HUES48 (cell line): ENCODE measurements at regions not wholly inside any gene's neighbourhood (a gene's known extent, or its start where the extent isn't known, plus 50 kb on each side); places are given as distances from the start of the nearest gene placed in this dataset.
"Not testable (repeated sequence)": the region's sequence is repeated elsewhere in the genome, so short reads cannot be mapped to it uniquely, and the experiment has no call there.

Source experiments
- H3K27ac ChIP-seq: one replicate; pipeline ENCODE4 v1.7.0; 2013; ENCODE audit warnings: low read depth, low read length, inconsistent platforms
- H3K27me3 ChIP-seq: 2 replicates; pipeline ENCODE4 v1.6.1; 2013; ENCODE audit warnings: mild to moderate bottlenecking, low read length; ENCODE audit not compliant: control insufficient read depth, insufficient read depth
- H3K36me3 ChIP-seq: 2 replicates; pipeline ENCODE4 v1.6.1; 2013; ENCODE audit warnings: low read length; ENCODE audit not compliant: control insufficient read depth, insufficient read depth
- H3K4me1 ChIP-seq: 2 replicates; pipeline ENCODE4 v1.6.1; 2013; ENCODE audit warnings: mild to moderate bottlenecking, low read length; ENCODE audit not compliant: control insufficient read depth, insufficient read depth
- H3K4me3 ChIP-seq: 2 replicates; pipeline ENCODE4 v1.5.1; 2013; ENCODE audit warnings: mild to moderate bottlenecking, low read depth, low read length
- H3K9ac ChIP-seq: 2 replicates; pipeline ENCODE4 v1.6.1; 2013; ENCODE audit warnings: mild to moderate bottlenecking, low read depth, low read length, moderate library complexity
- H3K9me3 ChIP-seq: 2 replicates; pipeline ENCODE4 v1.6.1; 2013; ENCODE audit warnings: low read length; ENCODE audit not compliant: control insufficient read depth, insufficient read depth

DNA sequence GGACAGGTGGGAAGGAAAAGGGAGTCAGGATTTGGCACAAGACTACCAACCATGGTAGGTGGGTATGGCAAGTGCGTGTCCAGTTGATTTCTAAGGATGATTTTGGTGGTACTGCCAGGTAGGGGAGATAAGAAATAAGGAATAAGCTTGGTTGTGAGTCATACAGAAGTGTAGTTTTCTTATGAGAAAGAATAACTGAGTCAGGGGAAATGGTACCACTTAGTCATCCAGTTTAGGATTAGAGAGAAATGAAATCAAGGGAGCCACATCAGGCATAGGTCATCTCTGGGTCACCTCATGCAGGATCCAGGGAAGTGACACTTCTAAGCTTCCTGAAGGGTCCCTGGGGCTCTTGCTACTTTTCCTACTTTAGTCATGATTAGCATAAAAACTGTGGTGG lies 107.1 kb upstream of the C1GALT1C1 start:
- Histone ChIP-seq H3K27ac (no peak overlapping the region), H3K9ac (no peak overlapping the region), H3K9me3 (no peaks in the 10 kb centered on the region), H3K4me3 (no peak overlapping the region), H3K36me3 (no peaks in the 10 kb centered on the region), H3K4me1 (peaks cover 17% of the 10 kb centered on the region), H3K27me3 (no peaks in the 10 kb centered on the region; the same call in none of the 2 replicates)

DNA sequence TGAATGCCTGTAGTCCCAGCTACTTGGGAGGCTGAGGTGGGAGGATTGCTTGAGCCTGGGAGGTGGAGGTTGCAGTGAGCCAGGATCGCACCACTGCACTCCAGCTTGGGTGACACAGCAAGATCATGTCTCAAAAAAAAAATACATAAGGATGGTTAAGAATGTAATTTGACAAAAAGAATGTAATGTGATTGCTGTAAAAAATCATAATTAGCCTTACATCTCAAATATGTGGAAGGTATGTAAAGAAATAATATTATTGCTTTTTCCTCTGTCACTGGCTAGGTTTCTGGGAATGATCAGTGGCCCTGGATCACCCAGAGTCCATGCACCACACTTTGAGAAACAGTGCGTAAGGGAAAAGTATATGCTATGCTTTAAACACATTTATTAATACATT lies 106.1 kb upstream of the C1GALT1C1 start:
- H3K27ac ChIP-seq: no peak overlapping the region
- H3K4me3 ChIP-seq: no peak overlapping the region
- no peaks in the 10 kb centered on the region for H3K9me3 ChIP-seq
- no peak overlapping the region for H3K9ac ChIP-seq
- no peaks in the 10 kb centered on the region for H3K36me3 ChIP-seq
- H3K27me3 ChIP-seq: no peaks in the 10 kb centered on the region; the same call in 1 of the 2 replicates
- H3K4me1 ChIP-seq: peaks cover 17% of the 10 kb centered on the region

DNA sequence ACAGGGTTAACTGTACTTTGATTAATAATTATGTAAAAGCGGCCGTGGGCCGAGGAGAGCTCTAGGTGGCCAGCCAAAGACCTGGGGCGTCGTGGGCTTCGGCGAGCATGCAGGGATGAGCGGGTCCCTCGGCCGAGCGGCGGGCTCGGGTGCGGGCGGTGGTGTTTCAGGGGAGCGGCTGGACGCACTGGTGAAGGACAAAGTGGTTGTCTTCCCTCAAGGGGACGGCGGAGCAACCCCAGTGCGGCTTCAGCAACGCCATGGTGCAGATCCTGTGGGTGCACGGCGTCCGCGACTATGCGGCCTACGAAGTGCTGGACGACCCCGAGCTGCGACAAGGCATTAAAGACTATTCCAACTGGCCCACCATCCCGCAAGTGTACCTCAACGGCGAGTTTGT lies 103.0 kb upstream of the C1GALT1C1 start:
- Histone ChIP-seq H3K9me3 (no peaks in the 10 kb centered on the region), H3K4me3 (no peak overlapping the region), H3K4me1 (0 out of 2 replicates have a peak, but pooled peaks cover under 1% of the 10 kb centered on the region), H3K9ac (no peak overlapping the region), H3K27me3 (no peaks in the 10 kb centered on the region; the same call in 1 of the 2 replicates), H3K27ac (no peak overlapping the region), H3K36me3 (no peaks in the 10 kb centered on the region)

DNA sequence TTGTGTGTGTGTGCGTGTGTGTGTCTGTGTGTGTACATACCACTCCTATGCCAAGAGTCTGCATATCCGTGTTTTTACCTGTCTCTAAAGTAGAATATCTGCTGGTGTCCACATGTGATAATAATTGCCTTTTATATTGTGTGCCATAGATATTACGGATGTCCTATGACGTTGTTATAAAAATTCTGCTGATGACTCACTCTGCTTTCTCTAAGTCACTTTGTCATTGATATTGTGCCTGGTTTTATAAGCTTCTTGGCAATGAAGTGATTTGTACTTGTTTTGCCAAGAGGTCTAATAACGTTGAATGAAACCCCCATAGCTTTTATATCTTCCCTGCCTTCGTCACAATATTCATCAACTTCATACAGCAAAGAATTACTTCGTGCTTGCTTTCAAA lies 102.6 kb upstream of the C1GALT1C1 start:
- Histone ChIP-seq H3K9me3 (no peaks in the 10 kb centered on the region), H3K27me3 (no peaks in the 10 kb centered on the region; the same call in 1 of the 2 replicates), H3K9ac (no peak overlapping the region), H3K36me3 (no peaks in the 10 kb centered on the region), H3K4me3 (no peak overlapping the region), H3K27ac (no peak overlapping the region), H3K4me1 (no peaks in the 10 kb centered on the region)

DNA sequence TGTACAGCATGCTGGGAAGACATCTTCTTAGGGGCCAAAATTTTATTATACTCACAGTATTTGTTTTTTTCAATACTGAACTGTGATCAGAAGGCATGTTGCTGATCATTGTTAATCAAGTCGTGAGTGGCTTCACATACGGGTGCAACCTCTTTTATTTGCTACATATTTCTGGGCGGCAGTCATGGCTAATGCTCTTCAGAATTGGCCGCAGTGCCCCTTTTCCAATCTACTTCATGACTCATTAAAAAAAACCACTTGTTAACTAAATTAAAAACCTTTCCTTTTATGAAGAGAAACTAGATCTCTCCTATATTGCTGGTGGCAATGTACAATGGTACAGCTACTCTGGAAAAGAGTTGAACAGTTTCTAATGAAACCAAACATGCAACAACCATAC lies 101.5 kb upstream of the C1GALT1C1 start:
- no peak overlapping the region for H3K27ac ChIP-seq
- no peaks in the 10 kb centered on the region for H3K9me3 ChIP-seq
- H3K36me3 ChIP-seq: no peaks in the 10 kb centered on the region
- no peak overlapping the region for H3K9ac ChIP-seq
- no peak overlapping the region for H3K4me3 ChIP-seq
- H3K4me1 ChIP-seq: no peaks in the 10 kb centered on the region
- no peaks in the 10 kb centered on the region; the same call in 1 of the 2 replicates for H3K27me3 ChIP-seq

DNA sequence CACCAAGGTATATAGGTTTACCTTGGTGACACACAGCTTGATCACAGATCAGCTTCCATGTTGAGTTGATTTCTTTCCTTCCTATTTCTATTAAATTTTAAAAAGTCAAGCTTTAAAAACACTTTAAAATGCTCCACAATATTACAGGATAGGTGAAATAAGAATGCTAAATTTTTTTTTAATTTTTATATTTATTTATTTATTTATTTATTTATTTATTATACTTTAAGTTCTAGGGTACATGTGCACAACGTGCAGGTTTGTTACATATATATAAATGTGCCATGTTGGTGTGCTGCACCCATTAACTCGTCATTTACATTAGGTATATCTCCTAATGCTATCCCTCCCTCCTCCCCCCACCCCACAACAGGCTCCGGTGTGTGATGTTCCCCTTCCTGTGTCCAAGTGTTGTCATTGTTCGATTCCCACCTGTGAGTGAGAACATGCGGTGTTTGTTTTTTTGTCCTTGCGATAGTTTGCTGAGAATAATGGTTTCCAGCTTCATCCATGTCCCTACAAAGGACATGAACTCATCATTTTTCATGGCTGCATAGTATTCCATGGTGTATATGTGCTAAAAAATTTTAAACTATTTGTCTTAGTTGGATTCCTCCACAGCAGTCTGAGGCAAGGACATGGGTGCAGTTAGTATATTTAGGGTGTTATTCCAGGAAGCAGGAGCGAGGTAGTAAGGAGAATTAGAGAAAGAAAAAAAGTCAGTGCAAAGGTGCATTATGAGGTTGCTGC lies 99.8 kb upstream of the C1GALT1C1 start:
- H3K9me3 ChIP-seq, H3K36me3 ChIP-seq: not testable (repeated sequence)

DNA sequence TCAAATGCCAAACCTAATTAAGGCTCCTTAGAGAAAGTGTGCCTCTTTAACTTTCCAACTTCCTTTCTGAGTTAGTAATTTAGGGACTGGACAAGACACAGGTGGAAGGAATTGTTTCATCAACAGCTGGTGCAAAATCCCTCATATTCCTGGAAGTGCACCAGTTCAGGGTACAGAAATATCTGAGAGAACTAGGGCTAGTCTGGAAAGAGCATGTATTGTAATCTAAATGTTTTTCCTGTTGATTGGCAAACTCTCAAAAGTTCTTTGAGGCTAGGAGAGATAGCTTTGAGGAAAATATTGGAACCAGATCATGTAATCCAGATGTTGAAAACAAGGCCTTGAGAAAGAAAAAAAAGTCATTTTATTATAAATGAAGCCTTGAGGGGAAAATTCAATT lies 98.1 kb upstream of the C1GALT1C1 start:
- no peaks in the 10 kb centered on the region for H3K9me3 ChIP-seq
- H3K36me3 ChIP-seq: no peaks in the 10 kb centered on the region
- no peak overlapping the region for H3K27ac ChIP-seq
- no peaks in the 10 kb centered on the region for H3K27me3 ChIP-seq
- no peaks in the 10 kb centered on the region for H3K4me1 ChIP-seq
- no peak overlapping the region for H3K9ac ChIP-seq
- H3K4me3 ChIP-seq: no peak overlapping the region

More for the DNA sequence above, 99.8 kb upstream of the C1GALT1C1 start:
- not testable (repeated sequence) for H3K9ac ChIP-seq, H3K27me3 ChIP-seq, H3K27ac ChIP-seq, H3K4me3 ChIP-seq, H3K4me1 ChIP-seq

DNA sequence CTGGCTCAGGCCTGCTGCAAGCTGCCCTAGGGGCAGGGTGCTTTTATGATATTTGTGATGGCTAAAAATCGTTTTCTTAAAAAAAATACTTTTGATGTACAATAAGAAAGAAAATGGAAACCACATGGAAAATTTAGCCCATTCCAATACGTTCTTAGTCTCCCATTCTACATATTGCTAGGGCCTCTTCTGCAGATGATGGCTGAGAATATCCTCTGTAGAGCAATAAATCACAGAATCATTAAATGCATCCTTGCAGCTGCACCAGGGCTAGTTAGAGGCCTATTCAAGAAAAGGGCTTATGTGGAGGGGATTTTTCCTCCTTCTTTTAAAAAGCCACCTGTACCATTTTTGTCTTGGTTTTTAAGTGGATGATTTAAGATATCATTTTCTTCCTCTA lies 97.6 kb upstream of the C1GALT1C1 start:
- Histone ChIP-seq H3K9me3 (no peaks in the 10 kb centered on the region), H3K27me3 (no peaks in the 10 kb centered on the region), H3K36me3 (no peaks in the 10 kb centered on the region)

DNA sequence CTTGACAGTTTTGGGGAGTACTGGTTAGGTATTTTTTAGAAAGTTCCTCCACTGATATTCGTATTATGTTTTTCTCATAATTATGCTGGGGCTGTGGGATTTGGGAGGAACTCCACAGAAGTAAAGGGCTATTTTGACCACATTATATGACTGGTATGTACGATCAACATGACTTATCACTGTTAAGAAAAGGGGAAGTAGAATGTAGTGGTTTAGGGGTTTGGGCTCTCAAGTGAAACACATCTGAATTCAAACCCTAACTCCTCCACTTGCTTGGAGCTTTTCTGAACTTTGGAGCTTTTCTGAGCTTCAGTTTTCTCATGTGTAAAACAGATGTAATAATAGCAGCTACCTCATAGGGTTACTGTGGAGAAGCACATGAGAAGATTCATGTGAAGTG lies 96.4 kb upstream of the C1GALT1C1 start:
- H3K27ac ChIP-seq: no peak overlapping the region
- H3K36me3 ChIP-seq: no peaks in the 10 kb centered on the region
- no peaks in the 10 kb centered on the region for H3K27me3 ChIP-seq
- H3K4me1 ChIP-seq: no peaks in the 10 kb centered on the region
- no peaks in the 10 kb centered on the region for H3K9me3 ChIP-seq
- no peak overlapping the region for H3K9ac ChIP-seq
- H3K4me3 ChIP-seq: no peak overlapping the region

More for the DNA sequence above, 97.6 kb upstream of the C1GALT1C1 start:
- no peak overlapping the region for H3K27ac ChIP-seq
- no peak overlapping the region for H3K4me3 ChIP-seq
- no peaks in the 10 kb centered on the region for H3K4me1 ChIP-seq
- no peak overlapping the region for H3K9ac ChIP-seq

DNA sequence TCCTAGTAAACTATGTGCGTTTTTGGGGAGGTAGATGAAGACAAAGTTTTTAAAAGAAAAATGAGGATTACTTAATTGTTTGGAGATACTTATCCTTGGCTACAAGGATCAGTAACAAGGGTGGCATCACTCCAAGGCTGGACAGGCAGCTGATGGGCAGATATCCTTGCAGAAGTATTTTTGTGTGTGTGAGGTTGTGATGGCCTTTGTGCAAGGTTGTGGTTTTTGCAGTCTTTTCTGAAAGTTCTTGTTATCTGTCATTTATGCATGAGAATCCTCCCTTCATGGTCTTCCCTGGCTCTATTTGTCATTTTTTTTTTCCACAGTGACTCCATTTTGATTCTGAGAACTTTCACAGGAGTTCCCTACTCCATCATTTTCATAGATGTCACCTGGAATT lies 96.0 kb upstream of the C1GALT1C1 start:
- H3K36me3 ChIP-seq: no peaks in the 10 kb centered on the region
- no peaks in the 10 kb centered on the region for H3K9me3 ChIP-seq
- no peak overlapping the region for H3K27ac ChIP-seq
- H3K4me3 ChIP-seq: no peak overlapping the region
- no peak overlapping the region for H3K9ac ChIP-seq
- no peaks in the 10 kb centered on the region for H3K4me1 ChIP-seq
- no peaks in the 10 kb centered on the region for H3K27me3 ChIP-seq

DNA sequence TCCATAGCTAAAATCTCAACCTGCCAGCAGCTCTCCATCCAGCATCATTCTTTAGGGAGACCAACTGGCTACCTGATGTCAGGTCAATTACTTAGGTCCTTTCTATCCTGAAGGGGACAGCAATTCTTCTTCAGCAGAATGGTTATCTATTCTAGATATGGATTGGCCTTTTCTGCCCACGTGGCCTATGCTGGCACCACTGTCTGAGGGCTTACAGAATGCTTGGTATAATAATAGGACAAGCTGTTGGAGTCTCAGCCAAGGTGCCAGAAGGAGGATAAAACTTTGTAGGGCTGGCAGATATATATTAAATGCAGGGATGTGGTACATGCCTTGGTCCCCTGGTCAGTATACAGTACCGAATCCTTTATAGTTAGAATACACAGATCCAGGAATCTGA lies 89.8 kb upstream of the C1GALT1C1 start:
- H3K9me3 ChIP-seq: no peaks in the 10 kb centered on the region
- no peaks in the 10 kb centered on the region for H3K36me3 ChIP-seq
- H3K9ac ChIP-seq: no peak overlapping the region
- H3K27me3 ChIP-seq: no peaks in the 10 kb centered on the region
- H3K4me3 ChIP-seq: no peak overlapping the region
- H3K27ac ChIP-seq: no peak overlapping the region
- H3K4me1 ChIP-seq: no peaks in the 10 kb centered on the region
